ENCODE measurements at regions not wholly inside any gene's neighbourhood (a gene's known extent, or its start where the extent isn't known, plus 50 kb on each side); places are given as distances from the start of the nearest gene placed in this dataset.

- H3K36me3 ChIP-seq: no peaks in the 10 kb centered on the region
- no peaks in the 10 kb centered on the region for H3K4me1 ChIP-seq
- H3K27ac ChIP-seq: no peak overlapping the region
- H3K4me3 ChIP-seq: no peak overlapping the region
- no peaks in the 10 kb centered on the region for H3K9me3 ChIP-seq
- TF ChIP-seq CTCF (IDR thresholded peaks at IDR 0.05): no peak
- no peak for DNase-seq
- no peaks in the 10 kb centered on the region for H3K27me3 ChIP-seq
Measured at GRCh38 chr1:166353213-166353612, 186.4 kb upstream of the FAM78B start.

- H3K36me3 ChIP-seq: no peaks in the 10 kb centered on the region
- no peak for DNase-seq
- no peaks in the 10 kb centered on the region for H3K9me3 ChIP-seq
- H3K27me3 ChIP-seq: no peaks in the 10 kb centered on the region
- TF ChIP-seq CTCF (IDR thresholded peaks at IDR 0.05) (no peak), POLR2A (IDR thresholded peaks at IDR 0.05) (no peak)
- H3K4me3 ChIP-seq: no peak overlapping the region
- no peaks in the 10 kb centered on the region for H3K4me1 ChIP-seq
- no peak overlapping the region for H3K27ac ChIP-seq
Measured at GRCh38 chr1:166354406-166354805, 187.6 kb upstream of the FAM78B start.

- TF ChIP-seq CTCF (IDR thresholded peaks at IDR 0.05) (no peak), POLR2A (IDR thresholded peaks at IDR 0.05) (no peak)
- no peak for DNase-seq
- Histone ChIP-seq H3K27me3 (no peaks in the 10 kb centered on the region), H3K4me3 (no peak overlapping the region), H3K27ac (no peak overlapping the region), H3K36me3 (no peaks in the 10 kb centered on the region), H3K4me1 (no peaks in the 10 kb centered on the region), H3K9me3 (no peaks in the 10 kb centered on the region)
Measured at GRCh38 chr1:166365081-166365480, 198.3 kb upstream of the FAM78B start.

- TF ChIP-seq CTCF (IDR thresholded peaks at IDR 0.05) (no peak), POLR2A (IDR thresholded peaks at IDR 0.05) (no peak)
- Histone ChIP-seq H3K27me3 (no peaks in the 10 kb centered on the region), H3K4me3 (no peak overlapping the region), H3K27ac (no peak overlapping the region), H3K4me1 (no peaks in the 10 kb centered on the region), H3K36me3 (no peaks in the 10 kb centered on the region), H3K9me3 (no peaks in the 10 kb centered on the region)
- no peak for DNase-seq
Measured at GRCh38 chr1:166368030-166368429, 201.2 kb upstream of the FAM78B start.

- H3K9me3 ChIP-seq: no peaks in the 10 kb centered on the region
- H3K36me3 ChIP-seq: no peaks in the 10 kb centered on the region
- H3K4me3 ChIP-seq: no peak overlapping the region
- no peak for TF ChIP-seq POLR2A (IDR thresholded peaks at IDR 0.05)
- H3K27ac ChIP-seq: no peak overlapping the region
- H3K27me3 ChIP-seq: no peaks in the 10 kb centered on the region
- no peaks in the 10 kb centered on the region for H3K4me1 ChIP-seq
- no peak for DNase-seq
Measured at GRCh38 chr1:166377896-166378295, 211.1 kb upstream of the FAM78B start.

- TF ChIP-seq POLR2A (IDR thresholded peaks at IDR 0.05) (no peak), CTCF (IDR thresholded peaks at IDR 0.05) (no peak)
- no peak for DNase-seq
Measured at GRCh38 chr1:166378805-166379204, 212.0 kb upstream of the FAM78B start.

More at GRCh38 chr1:166378805-166379204, 212.0 kb upstream of the FAM78B start:
- Histone ChIP-seq H3K36me3 (no peaks in the 10 kb centered on the region), H3K4me3 (no peak overlapping the region), H3K9me3 (no peaks in the 10 kb centered on the region), H3K27me3 (no peaks in the 10 kb centered on the region), H3K27ac (no peak overlapping the region), H3K4me1 (no peaks in the 10 kb centered on the region)

Measured in Peyer's patch (tissue), 4 donors.